WI38 (cell line): ENCODE measurements at regions not wholly inside any gene's neighbourhood (a gene's known extent, or its start where the extent isn't known, plus 50 kb on each side); places are given as distances from the start of the nearest gene placed in this dataset.

Source experiments
- H3K4me3 ChIP-seq: 2 replicates; pipeline ENCODE4 v1.5.1; 2011; ENCODE audit warnings: low read depth, mild to moderate bottlenecking, control low read depth, low read length
- CTCF ChIP-seq: IDR thresholded peaks from 2 replicates; pipeline ENCODE4 v1.5.1; 2012; ENCODE audit warnings: low read depth, mild to moderate bottlenecking, control low read depth, low read length

- TF ChIP-seq CTCF = no peak
Measured at GRCh38 chr16:88299751-88300462, 82.9 kb upstream of the ZNF469 start.

DNA sequence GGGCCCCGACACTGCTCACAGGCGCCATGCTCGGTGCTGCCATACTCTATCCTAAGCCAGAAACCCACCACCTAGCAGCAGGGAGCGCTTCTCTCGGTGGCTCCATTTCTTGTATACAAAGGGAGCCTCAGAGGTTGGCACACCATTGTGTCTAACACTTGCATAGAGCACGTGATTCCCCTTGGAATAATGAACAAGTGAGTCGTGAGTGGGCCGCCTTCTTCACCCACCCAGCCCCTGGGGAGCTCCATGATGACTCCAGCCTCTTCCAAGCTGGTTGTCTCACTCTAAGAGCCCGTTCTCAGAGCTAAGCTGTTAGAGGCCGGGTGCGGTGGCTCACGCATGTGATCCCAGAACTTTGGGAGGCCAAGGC lies 82.3 kb upstream of the ZNF469 start:
- no peak for TF ChIP-seq CTCF
- no peak overlapping the region for H3K4me3 ChIP-seq

More at GRCh38 chr16:88299751-88300462, 82.9 kb upstream of the ZNF469 start:
- H3K4me3 ChIP-seq = no peak overlapping the region

- no peak overlapping the region for H3K4me3 ChIP-seq
- TF ChIP-seq CTCF = no peak
Measured at GRCh38 chr16:88301431-88301830, 81.3 kb upstream of the ZNF469 start.

DNA sequence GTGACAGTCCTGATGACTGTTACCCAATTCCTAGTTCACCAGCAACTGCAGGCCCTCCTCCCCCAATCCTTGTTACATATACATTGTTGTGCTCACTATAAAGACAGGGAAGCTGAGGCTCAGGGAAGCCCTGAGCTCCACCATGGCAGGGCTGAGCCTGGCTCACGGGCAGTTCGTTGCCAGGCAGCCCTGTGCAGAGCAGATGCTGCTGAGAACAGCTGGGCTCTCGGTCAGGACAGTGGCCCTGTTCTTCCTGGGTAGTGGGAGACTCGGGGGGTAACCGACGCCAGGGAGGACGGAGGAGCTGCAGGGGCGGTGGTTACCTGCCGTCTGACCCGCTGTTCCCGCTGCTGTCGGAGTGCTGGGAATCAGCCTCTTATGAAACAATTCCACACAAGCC lies 80.9 kb upstream of the ZNF469 start:
- no peak overlapping the region for H3K4me3 ChIP-seq
- TF ChIP-seq CTCF = no peak

- no peak for TF ChIP-seq CTCF
- H3K4me3 ChIP-seq = no peak overlapping the region
Measured at GRCh38 chr16:88302666-88303065, 80.1 kb upstream of the ZNF469 start.

DNA sequence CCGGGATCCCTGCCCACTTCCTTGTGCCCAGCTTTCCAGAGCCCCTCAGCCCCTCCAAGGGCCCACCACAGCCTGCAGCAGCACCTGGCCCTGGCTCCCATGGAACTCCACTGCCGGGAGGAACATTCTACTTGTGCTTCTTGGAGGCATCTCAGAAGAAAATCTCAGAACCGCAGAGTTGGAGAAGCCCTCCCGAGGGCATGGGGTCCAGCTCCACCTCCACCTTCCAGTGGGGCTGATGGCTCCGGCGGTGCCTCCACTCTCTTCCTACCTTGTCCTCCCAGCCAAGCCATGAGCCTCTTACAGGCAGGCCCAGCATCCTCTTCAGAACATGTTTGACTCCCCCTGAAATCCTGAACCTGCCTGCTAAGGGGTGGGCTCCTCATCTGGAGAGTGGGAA lies 79.4 kb upstream of the ZNF469 start:
- TF ChIP-seq CTCF = no peak
- H3K4me3 ChIP-seq = no peak overlapping the region

DNA sequence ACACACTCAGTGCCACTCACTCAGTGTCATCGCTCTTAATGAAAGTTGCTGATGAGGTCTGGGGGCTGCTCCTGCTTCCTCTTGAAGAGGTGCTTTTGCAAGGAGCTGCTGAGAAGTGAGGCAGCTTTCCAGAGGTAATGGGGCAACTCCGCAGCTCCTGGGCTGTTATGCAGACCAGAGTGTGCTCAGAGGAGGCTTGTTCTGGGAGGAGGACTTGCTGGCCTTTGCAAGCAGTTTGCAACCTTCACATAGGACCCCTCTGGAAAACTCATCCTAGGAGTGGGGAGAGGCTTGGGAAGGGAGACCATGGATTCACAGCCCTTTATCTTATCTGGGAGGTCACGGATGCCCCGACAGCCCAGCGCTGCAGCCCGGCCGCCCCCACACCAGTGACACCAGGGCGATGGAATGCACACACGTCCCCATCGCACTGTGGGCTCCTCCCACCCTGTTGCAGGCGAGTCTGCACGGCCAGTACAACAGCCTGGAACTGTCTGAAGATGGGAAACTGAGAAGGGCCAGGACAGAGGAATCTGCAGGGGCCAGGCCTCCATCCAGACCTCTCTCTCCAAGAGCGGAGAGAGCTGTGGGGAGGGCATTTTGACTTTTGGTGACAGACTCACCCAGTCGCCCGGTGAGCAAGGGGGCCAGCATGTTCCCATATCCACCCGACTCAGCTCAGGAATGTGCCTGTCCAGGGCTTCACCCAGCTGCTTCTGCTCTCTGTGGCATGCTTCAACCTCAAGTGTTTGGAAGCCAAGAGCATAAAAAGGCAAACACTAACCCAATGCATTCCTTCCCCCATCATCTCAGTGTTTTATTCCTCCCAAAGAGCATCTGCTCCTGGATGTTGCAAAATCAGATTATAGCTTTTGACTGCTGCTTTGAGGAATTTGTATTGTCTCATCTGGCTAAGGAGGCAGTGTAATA lies 78.6 kb upstream of the ZNF469 start:
- peak overlapping the region; percentile 2 for H3K4me3 ChIP-seq
- TF ChIP-seq CTCF = no peak
